ENCODE measurements at regions not wholly inside any gene's neighbourhood (a gene's known extent, or its start where the extent isn't known, plus 50 kb on each side); places are given as distances from the start of the nearest gene placed in this dataset.
"Not testable (repeated sequence)": the region's sequence is repeated elsewhere in the genome, so short reads cannot be mapped to it uniquely, and the experiment has no call there.

DNA sequence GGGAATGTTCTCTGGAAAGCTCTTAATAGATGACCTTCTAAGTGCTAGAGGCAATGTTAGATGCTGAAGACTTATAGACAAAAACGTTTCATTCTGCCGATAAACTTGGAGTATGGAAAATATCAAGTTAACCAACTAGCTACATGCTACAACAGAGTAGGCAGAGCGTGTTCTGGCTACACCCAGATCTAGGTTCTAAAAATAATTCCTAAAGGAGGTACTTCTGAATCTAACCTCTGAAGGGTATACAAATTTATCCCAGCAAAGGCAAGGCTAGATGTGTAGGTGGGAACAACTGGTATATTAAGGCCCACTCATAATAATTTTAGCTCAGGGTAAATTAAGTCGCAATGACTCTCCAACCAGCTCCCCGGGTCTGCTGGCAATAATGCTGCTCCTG is 173.1 kb upstream of the NBPF9 start:
- TF ChIP-seq KAT7 (CRISPR knock-in tag; IDR thresholded peaks at IDR 0.05; ENCODE audit: borderline replicate concordance); FOXA3 (CRISPR knock-in tag; conservative IDR thresholded peaks at IDR 0.05 in 1 of 2, IDR thresholded peaks at IDR 0.05 in 1 of 2); POLR2A (conservative IDR thresholded peaks at IDR 0.05): not testable (repeated sequence)

Measured in K562 (cell line).